Activated T-helper 1 cell treated with anti-CD3 and anti-CD28 coated beads, Interleukin-2, amount 50 U/mL, for 16 hours (primary cell): ENCODE measurements at regions not wholly inside any gene's neighbourhood (a gene's known extent, or its start where the extent isn't known, plus 50 kb on each side); places are given as distances from the start of the nearest gene placed in this dataset.

ENCODE experiments used
- DNase-seq, 2 donors: peaks; one replicate each; pipeline ENCODE4 v3.0.0-alpha.2; 2020; ENCODE audit warnings: low read depth in 1 of 2, low spot score in 1 of 2

DNA sequence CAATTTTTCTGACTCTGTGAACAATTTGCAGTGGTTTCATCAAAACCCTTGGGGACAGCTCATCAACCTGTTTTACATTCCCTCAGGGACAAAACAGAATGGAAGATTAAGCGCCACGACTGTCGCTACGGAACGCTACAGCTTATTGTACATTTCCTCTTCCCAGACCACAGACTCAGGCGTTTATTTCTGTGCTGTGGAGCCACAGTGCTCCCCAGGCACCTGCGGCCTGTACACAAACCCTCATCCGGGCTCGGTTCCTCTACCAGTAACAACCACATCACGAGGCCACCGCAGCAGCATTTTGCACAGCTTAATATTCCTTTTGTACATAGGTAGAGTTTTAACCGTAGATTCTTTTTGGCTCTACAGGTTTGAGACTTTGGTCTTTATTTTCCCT lies 397.4 kb upstream of the OR4E1 start:
- peak in 1 of 2 donors; percentile 9 for DNase-seq

DNA sequence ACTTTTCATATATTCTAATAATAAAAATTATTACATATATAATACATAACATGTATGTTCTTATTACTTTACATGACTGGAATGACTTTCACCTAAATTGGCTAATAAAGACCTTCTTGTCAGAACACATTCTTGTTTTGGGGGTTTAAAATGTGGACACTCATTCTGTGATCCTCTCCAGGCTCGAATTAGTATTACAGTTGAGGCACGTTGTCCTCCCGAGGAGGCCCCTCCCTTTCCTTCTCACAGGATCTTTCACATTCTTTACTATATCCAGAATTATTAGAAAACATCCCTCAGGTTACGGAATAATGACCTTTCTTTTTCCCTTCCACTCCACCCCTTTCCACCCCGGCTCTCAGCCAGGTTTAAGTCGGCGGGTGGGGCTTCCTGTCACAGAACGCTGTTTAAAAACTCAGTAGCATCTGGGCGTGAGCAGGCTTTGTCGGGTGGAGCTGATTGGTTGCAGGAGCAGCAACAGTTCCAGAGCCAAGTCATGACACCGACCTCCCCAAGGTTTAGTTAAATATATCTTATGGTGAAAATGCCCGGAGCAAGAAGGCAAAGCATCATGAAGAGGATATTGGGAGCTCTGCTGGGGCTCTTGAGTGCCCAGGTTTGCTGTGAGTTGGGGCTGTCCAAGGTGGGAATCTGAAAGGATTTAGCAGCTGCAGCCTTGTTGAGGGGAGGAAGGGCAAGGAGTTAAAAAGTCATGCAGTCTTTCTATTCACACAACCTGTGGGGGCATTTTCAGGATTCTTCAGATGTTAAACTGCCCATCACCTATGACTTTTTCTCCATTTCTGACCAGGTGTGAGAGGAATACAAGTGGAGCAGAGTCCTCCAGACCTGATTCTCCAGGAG lies 396.7 kb upstream of the OR4E1 start:
- no peak for DNase-seq

DNA sequence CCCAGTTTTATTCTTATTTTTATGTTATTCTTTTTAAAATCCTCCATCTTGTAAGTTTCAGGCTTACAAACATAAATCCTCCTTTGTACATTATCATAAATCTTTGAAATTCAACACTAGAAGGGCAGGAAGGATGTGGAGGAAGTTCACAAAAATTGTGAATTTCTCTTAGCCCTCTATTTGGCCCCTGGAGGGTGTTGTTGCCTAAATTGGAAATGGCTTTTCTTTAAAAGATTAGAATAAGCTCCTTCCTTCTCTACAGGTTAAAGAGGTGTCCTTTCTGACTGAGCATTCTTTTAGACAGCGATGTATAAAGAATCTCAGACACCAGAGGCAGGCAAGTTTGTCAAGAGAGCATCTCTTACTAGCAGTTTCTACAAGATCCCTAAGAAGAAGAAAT lies 391.7 kb upstream of the OR4E1 start:
- DNase-seq, result no peak

DNA sequence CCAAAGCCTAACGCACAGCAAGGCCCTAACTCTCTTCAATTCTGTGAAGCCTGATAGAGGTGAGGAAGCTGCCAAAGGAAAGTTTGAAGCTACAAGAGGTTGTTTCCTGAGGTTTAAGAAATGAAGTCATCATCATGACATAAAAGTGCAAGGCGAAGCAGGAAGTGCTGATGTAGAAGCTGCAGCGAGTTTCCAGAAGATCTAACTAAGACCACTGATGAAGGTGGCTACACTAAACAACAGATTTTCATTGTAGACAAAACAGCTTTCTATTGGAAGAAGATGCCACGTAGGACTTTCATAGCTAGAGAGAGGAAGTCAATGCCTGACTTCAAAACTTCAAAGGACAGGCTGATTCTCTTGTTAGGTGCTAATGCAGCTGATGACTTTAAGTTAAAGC lies 385.6 kb upstream of the OR4E1 start:
- no peak for DNase-seq

DNA sequence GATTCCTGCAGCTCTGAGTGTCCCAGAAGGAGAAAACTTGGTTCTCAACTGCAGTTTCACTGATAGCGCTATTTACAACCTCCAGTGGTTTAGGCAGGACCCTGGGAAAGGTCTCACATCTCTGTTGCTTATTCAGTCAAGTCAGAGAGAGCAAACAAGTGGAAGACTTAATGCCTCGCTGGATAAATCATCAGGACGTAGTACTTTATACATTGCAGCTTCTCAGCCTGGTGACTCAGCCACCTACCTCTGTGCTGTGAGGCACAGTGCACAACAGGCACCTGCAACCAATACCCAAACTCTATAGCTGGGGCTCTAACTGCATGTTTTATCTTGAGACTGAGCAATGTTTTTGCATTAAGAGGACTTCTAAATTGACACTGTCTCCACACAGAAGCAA lies 379.2 kb upstream of the OR4E1 start:
- no peak for DNase-seq

DNA sequence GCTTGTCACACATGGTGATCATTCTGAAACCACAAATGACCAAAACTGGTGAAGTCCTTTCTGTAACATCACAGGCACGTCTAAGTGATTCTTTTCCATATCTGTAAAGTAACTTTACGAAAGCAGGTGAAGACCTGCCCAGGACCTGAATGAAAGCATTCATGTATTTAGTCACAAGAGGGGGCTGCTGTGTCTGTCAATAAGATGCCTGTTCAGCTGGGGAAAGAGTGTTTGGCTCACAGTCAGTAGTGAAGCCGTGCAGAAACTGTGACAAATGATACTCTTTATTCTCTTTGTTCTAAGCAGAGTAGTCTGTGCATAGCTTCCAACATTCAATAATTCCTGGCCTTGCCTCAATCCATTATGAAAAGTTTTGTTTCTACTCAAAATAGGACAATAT lies 373.5 kb upstream of the OR4E1 start:
- no peak for DNase-seq

DNA sequence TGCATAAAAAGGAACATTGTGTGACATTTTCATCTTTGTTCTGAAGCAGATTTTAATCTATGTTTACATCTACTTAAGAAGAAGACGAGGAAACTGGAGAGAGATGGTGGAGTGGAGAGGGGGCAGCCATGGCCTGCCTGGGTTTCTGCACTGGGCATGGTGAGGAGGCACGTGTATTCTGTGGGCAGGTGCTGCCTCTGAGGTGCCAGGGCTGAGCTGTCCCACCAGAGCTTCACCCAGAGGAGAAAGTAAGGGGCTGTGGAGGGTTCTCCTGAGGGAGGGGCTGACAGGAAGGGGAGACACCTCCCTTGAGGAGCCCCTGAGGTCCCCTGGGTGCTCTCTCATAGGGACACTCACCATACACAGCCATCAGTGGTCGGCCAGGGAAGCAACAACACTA lies 372.4 kb upstream of the OR4E1 start:
- DNase-seq, result no peak

DNA sequence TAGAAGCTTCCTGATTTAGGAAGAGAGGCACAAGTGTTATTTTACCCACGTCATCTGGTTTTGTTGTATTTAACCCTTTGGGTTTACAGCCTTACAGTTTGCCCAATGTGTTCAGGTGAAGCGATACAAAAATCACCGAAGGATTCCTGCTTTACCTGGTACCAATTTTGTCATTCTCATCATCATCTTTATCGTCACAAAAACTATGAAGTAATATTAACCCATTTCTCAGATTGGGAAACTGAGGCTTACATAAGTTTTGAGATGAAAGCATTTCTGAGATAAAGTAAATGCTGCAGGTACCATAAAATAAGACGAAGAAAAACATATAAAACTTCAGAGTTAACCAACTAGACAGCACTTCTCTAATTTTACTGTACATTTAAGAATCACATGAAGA lies 370.6 kb upstream of the OR4E1 start:
- DNase-seq, result no peak

DNA sequence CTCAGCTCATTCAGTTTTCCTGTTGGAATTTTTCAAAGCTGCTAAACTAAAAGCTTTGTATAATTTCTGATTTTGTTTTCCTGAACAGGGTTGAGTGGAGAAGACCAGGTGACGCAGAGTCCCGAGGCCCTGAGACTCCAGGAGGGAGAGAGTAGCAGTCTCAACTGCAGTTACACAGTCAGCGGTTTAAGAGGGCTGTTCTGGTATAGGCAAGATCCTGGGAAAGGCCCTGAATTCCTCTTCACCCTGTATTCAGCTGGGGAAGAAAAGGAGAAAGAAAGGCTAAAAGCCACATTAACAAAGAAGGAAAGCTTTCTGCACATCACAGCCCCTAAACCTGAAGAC lies 367.1 kb upstream of the OR4E1 start:
- no peak for DNase-seq

DNA sequence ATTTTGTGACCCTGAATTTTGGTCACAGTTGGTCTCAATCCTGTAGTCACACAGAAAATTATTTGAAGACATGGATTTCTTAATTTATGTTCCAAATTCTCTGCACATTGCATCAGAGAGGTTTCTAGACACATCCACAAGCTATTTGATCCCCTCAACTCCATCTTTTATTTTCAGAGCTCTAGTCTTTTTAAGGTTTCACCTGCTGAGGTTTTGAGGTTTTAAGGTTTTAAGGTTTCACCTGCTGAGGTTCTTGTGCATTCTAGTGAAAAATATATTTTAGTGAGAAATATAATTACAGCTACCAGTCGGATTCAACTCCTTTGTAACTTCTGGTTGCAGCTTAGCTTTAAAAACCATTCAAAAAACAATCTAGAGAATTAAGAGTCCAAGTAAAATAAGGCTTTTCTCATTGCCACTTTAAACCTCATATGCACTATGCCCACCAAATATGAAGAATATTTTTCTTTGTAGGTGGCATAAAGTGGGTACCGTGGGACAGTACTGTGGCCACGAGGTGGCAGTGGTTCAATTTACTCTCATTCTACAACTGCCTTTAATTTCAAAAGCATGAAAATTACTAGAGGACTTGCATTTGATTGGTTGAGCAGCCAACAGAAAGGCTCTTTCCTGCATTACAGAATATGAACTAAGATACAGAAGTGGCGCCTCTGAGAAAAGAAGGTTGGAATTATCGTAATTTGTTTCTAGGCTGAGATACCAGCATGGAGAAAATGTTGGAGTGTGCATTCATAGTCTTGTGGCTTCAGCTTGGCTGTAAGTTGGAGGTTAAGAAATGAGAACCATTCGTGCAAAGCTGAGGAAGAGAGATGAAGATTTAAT lies 366.5 kb upstream of the OR4E1 start:
- DNase-seq, result no peak

DNA sequence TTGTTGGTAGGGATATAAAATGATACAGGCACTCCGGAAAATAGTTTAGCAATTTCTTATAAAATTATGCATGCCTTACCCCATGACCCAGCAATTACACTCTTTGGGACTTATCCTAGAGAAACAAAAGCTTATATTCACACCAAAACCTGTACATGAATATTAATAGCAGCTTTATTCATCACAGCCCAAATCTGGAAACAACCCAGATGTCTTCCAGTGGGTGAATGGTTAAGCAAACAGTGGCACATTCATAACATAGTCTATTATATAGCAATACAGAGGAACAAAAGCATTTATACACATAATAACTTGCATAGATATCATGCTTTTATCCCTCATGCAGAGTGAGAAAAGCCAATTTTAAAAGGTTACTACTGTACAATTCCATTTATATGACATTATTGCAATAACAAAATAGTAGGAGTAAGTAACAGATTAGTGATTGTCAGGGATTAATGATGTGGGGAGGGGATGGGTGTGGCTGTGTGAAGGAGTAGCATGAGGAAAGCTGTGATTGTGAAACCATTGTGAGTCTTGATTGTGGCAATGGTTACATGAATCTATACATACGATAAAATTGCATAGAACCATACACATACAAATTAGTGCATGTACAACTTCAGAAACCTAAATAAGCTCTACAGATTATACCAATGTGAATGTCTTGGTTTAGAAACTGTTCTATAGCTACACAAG lies 363.1 kb upstream of the OR4E1 start:
- no peak for DNase-seq

DNA sequence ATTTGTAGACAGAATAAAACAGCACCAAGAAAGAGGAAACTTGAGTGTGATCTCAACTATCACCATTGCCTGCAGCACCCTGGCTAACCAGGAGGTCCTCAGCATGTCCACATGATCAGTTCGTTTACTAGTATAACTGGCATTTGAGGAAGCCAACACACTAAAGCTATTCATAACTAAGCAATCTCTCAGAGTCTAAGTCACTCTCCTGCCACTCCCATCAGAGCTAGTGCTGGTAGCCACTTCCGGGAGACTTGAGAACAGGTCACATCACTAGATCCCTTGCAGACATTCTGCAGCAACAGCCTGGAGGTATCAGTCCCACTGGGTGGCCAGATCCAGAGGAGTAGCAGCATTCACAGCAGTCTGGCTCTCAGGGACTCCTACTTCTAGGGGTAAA lies 352.9 kb upstream of the OR4E1 start:
- DNase-seq, result no peak

DNA sequence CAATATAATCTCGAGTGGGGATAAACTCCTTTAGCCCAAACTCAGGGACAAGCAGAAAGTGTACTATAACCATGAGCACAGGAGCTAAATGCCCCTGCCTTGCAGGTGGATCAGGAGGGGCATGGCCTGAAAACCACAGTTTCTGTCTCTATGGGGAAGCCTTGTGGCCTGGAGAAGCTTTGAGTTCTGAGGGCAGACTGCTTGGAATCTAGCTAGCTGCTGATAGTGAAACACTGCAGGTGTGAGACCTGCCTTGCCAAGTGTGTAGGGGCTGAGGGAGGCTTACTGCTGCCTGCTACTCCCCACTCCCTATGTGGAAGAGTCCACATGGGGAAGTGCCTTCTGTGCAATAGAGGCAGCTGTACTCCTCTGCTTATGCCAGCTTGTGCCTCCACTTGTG lies 352.3 kb upstream of the OR4E1 start:
- DNase-seq, result no peak

DNA sequence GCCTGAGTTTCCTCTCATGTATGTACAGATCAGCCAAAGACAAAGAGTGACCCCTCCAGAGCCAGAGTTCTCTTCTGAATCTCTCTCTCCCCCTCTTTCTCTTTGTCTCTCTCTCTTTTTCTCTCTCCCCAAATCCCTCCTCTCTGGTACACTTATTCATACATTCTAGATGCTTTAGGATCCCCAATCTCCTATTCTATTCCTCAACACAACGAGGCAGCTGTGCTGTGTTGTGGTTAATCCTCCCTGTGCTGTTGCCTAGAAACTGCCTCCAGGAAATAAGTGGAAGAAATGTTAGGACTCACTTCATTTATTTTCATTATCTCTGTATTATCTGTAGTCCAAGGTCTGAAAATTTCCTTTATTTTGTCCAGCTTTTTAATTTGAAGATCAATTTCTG lies 350.5 kb upstream of the OR4E1 start:
- no peak for DNase-seq

DNA sequence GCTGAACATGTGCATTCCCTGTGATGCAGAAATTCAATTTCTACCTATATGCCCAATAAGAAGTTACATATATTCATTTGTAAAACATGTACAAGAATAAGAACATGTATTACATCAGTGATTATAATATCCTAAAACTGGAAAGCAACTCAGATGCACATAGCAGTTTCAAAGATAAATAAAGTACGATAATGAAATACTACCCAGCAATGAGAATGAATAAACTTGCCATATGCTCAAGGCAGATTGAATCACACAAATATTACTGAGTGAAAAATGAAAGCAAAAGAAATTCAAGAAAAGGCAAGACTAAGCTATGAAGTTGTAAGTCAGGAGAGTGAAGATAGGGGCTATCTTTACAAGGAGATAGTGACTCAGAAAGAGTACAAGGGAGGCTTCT lies 345.3 kb upstream of the OR4E1 start:
- DNase-seq, result no peak

DNA sequence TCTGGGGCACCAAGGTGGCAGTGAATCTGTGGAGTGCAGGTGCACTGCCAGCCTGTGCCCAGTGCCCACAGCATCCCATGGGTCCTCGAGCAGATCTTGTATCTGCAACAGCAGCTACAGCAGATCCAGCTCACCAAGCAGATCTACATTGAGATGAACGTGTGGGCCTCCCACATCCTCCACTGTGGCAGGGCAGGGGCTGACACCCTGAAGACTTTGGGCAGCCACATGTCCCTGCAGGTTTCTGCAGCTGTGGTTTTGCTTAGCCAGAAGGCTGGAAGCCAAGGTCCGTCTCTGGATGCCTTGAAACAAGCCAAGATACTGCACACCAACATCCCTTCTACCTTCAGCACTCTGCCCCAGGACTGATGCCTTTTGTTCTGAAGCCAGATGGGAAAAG lies 338.8 kb upstream of the OR4E1 start:
- DNase-seq, result no peak

DNA sequence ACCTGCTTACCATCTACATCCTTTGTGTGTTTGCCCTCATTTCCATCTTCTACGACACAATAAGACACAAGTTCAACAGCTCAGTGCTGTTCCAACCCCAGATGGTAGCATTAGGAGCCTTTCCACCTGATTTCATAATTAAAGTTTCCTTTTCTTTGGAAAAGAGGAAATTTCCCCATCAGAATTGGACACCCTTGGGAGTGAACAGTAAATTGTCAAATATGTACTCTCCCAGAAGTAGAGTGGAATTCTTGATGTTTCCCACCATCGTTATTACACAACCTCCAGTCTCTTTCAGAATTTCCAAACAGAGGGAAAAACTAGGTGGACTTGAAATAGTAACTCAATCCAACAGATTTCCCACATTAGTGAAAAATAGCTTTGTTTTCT lies 337.6 kb upstream of the OR4E1 start:
- no peak for DNase-seq

DNA sequence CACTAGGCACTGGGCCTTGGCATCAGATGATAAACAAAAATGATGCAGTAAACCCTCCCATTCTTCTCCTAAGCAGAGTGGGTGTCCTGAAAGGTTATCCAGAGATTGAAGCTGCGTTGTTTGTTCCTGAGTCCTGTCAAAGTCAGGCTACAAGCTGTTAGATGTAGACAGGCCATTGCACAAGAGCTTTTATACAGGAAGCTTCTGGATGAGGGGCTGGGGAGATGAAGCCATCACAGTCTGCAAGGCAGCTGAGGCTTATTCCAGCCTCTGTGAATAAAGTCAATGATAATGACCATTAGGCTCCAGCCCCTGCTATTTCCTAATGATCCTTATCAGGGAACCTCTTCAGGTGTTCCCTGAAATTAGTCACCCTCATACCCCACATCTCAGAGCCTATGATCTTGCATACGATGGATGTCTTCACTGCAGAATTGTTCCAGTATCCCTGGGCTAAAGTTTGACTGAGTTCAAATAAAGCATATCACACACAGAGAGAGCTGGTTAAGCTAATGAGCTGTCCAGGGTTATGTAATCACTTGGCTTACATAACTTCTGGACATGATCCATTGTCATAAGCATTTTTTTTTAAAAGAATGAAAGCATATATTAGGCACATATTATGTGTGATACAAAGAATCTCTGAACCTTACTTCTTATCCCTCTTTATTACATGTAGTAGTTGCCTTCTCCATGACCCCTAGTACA lies 337.1 kb upstream of the OR4E1 start:
- no peak for DNase-seq

DNA sequence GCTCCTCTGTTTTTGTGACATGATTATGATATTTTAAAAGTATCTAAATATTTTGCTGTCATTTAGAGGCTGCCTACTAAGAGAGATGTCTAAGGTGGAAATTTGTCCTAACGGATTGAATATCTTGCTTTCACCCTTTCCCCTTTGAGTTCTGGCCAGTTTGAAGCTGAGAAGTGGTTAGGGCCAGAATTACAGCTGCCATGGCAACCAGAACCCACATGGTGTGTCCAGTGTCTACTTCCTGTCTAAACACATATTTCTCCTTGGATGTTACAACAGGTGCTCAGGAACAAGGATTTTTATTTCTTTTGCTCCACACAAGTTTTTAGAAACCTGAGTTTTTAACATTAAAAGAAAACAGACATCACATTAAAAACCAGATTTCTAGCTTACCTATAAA lies 335.1 kb upstream of the OR4E1 start:
- DNase-seq, result no peak

DNA sequence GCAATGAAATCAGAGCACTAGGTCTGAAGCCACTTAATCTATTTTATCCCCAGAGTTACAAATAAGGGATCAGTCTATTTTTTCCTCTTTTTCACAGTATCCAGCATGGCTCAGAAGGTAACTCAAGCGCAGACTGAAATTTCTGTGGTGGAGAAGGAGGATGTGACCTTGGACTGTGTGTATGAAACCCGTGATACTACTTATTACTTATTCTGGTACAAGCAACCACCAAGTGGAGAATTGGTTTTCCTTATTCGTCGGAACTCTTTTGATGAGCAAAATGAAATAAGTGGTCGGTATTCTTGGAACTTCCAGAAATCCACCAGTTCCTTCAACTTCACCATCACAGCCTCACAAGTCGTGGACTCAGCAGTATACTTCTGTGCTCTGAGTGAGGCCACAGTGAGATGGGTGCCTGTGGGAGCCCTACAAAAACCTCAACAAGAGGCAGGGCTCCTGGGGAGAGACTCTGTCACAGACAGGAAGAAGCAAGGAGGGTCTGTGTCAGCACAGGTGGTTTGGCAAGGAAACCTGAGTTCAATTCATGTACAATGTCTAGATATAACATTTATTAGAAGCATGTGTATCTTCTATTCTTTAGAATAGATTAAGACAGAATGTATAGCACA lies 334.3 kb upstream of the OR4E1 start:
- no peak for DNase-seq

DNA sequence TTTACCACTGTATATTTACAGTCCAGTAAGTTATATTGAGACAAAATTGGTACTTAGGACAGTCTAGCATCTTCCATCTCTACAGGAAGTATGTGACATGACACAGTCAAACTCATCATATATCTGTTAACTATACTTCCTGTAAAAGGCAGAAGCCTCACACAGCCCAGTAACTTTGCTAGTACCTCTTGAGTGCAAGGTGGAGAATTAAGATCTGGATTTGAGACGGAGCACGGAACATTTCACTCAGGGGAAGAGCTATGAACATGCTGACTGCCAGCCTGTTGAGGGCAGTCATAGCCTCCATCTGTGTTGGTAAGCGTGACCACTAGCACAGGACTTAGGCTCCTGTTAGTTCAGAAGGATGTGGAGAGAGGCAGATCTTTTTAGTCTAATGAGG lies 333.7 kb upstream of the OR4E1 start:
- no peak for DNase-seq
